ENCODE measurements at regions not wholly inside any gene's neighbourhood (a gene's known extent, or its start where the extent isn't known, plus 50 kb on each side); places are given as distances from the start of the nearest gene placed in this dataset.

- Histone ChIP-seq H3K36me3 (replicated peaks in 1 of 2; ENCODE audit: control insufficient read depth in 1 of 2, insufficient read depth in 2 of 2, low read length in 2 of 2) (no peaks in the 10 kb centered on the region), H2AFZ (ENCODE audit: low read length) (no peak overlapping the region), H3K27me3 (ENCODE audit: control insufficient read depth in 1 of 2, insufficient read depth in 2 of 2, low read length in 2 of 2) (no peaks in the 10 kb centered on the region; a peak in 1 of 5 replicates), H3K9ac (ENCODE audit: insufficient read depth, low read depth, low read length) (no peak overlapping the region), H4K20me1 (ENCODE audit: insufficient read depth, low read length) (no peaks in the 10 kb centered on the region), H3K4me2 (ENCODE audit: low read depth, low read length) (no peak overlapping the region), H3K27ac (ENCODE audit: extremely low read length, insufficient read depth, low read length) (no peak overlapping the region), H3K9me3 (ENCODE audit: low read length) (no peaks in the 10 kb centered on the region), H3K79me2 (ENCODE audit: insufficient read depth, low read length) (no peaks in the 10 kb centered on the region), H3K4me1 (ENCODE audit: insufficient read depth, low read length) (peaks cover 18% of the 10 kb centered on the region), H3K4me3 (replicated peaks in 1 of 3; ENCODE audit: insufficient read depth in 1 of 3, low read depth in 2 of 3, low read length in 3 of 3) (no peak overlapping the region)
- DNase-seq (ENCODE audit: low spot score): no peak
- ATAC-seq: no peak
- no peak for TF ChIP-seq ZBTB37 (CRISPR knock-in tag; IDR thresholded peaks at IDR 0.05)
- intact Hi-C loops (cut with micrococcal nuclease; ENCODE audit: unreplicated experiment): no loop called here
- in situ Hi-C loops (cut with HindIII; ENCODE audit: extremely low pct_ligation_motif_present, low pct_unique_long_range_greater_than_20kb): no loop called here
- FAIRE-seq: no peak
- no TSS peak for BruUV-seq (replicated peaks)
- WGBS (ENCODE audit: low lambda C conversion rate): 31% methylated on average over 3 of the region's 3 CpGs
- POLR2A ChIA-PET: no interaction called here
- CTCF ChIA-PET (ENCODE audit: low intra/inter-chr PET ratio, low total read pairs): no interaction called here
These were observed 465.7 kb downstream of the PLPP3 start for GRCh38 chr1:56113679-56114078.

- Histone ChIP-seq H3K79me2 (ENCODE audit: insufficient read depth, low read length) (no peaks in the 10 kb centered on the region), H3K4me1 (ENCODE audit: insufficient read depth, low read length) (peaks cover 4% of the 10 kb centered on the region; the same call in 1 of the 2 replicates), H3K9me3 (ENCODE audit: low read length) (no peaks in the 10 kb centered on the region), H3K27ac (ENCODE audit: extremely low read length, insufficient read depth, low read length) (no peak overlapping the region), H4K20me1 (ENCODE audit: insufficient read depth, low read length) (no peaks in the 10 kb centered on the region), H3K9ac (ENCODE audit: insufficient read depth, low read depth, low read length) (no peak overlapping the region), H3K36me3 (replicated peaks in 1 of 2; ENCODE audit: control insufficient read depth in 1 of 2, insufficient read depth in 2 of 2, low read length in 2 of 2) (no peaks in the 10 kb centered on the region), H2AFZ (ENCODE audit: low read length) (no peak overlapping the region), H3K27me3 (ENCODE audit: control insufficient read depth in 1 of 2, insufficient read depth in 2 of 2, low read length in 2 of 2) (no peaks in the 10 kb centered on the region), H3K4me2 (ENCODE audit: low read depth, low read length) (no peak overlapping the region), H3K4me3 (replicated peaks in 1 of 3; ENCODE audit: insufficient read depth in 1 of 3, low read depth in 2 of 3, low read length in 3 of 3) (no peak overlapping the region)
- intact Hi-C loops (cut with micrococcal nuclease; ENCODE audit: unreplicated experiment) (no loop called here), in situ Hi-C loops (cut with HindIII; ENCODE audit: extremely low pct_ligation_motif_present, low pct_unique_long_range_greater_than_20kb) (no loop called here)
- ChIA-PET CTCF (ENCODE audit: low intra/inter-chr PET ratio, low total read pairs) (no interaction called here), POLR2A (no interaction called here)
- DNase-seq (ENCODE audit: low spot score): no peak
- TF ChIP-seq TOE1 (CRISPR knock-in tag; IDR thresholded peaks at IDR 0.05) (no peak), BRCA1 (CRISPR knock-in tag; IDR thresholded peaks at IDR 0.05) (no peak)
- no peak for FAIRE-seq
- ATAC-seq: no peak
- BruUV-seq (replicated peaks): no TSS peak
These were observed 472.1 kb downstream of the PLPP3 start for GRCh38 chr1:56107275-56107638.
